AG20443 (cell line): ENCODE measurements at regions not wholly inside any gene's neighbourhood (a gene's known extent, or its start where the extent isn't known, plus 50 kb on each side); places are given as distances from the start of the nearest gene placed in this dataset.

ENCODE experiments used
- DNase-seq: peaks from one replicate; pipeline ENCODE4 v3.0.0; 2012; ENCODE audit warnings: low spot score, mixed read lengths

DNA sequence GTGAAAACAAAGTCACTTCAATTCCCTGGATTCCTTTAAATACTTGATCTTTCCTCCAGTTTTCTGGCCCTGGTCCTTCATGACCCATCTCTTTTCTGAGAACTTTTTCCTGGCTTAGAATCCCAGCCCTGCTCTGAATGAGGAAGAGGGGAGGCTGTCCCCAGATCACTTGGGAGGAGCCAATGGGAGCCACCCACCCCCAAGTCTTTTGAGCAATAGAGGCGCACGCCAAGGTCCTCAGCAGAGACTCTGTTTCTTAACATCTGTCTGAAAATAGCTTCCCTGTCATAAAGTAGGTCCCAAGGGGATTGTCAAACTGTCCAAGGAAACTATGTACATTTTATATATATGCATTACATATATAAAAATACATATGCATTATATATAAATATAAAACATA, 126.8 kb downstream of the ADRA2A start:
- DNase-seq: no peak

DNA sequence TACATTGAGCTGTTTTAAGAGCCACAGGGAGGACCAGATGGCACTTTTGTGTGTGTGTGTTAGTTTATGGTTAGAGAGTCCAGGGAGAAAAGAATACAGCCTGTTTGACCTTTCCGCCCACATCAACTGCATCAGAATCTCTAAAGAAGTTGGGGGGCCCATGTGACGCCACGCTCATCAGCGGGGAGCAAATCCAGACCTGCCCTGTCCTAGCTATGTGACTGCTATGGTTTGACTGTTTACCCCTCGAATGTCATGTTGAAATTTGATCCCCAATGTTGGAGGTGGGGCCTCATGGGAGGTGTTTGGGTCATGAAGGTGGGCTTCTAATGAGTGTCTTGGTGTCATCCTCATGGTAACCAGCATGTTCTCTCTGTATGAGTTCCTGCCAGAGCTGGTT, 128.0 kb downstream of the ADRA2A start:
- DNase-seq: no peak

DNA sequence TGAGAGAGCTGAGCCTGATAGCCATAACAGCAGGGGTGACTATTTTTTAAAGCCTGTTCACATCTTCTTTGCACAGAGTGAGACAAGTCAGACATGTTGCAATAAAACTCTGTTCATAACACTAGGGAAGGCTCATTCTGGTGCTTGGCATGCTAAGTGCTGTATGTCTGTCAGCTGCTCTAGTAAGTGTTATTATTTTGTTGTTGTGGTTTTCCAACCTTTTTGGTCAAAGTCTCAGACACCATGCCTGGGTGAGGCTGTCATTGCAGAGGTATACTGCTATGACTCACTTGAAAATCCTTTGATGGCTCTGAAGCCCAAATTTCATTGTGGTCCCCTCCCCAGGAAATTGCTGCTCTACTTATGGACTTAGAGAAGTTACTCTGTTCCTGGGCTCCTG, 129.7 kb downstream of the ADRA2A start:
- DNase-seq: peak; percentile 25

- DNase-seq: no peak
These were observed 130.7 kb downstream of the ADRA2A start for GRCh38 chr10:111207500-111207899.

- DNase-seq: no peak
These were observed 132.1 kb downstream of the ADRA2A start for GRCh38 chr10:111208951-111209350.

DNA sequence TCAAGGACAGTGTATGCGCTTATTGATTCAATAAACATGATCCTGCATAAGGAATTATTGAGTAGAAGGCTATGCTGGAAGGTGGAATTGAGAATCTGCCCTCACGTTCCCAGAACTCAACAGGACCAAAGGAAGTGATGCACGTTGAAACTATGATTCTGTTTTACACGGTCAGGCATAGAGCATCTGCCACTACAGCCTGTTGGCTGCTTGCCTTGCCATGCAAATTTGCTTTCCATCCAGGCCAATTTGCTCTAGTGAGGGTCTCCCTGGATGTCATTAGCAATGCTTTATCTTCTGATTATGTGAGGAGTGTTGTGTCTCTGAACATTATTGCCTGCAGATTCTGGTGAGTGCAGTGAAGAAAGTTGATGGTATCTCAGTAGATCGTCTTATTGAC, 132.9 kb downstream of the ADRA2A start:
- DNase-seq: peak; percentile 30

GRCh38 chr10:111211241-111211640, 134.4 kb downstream of the ADRA2A start:
- DNase-seq: no peak

GRCh38 chr10:111211706-111212105, 134.9 kb downstream of the ADRA2A start:
- DNase-seq: peak; percentile 59

DNA sequence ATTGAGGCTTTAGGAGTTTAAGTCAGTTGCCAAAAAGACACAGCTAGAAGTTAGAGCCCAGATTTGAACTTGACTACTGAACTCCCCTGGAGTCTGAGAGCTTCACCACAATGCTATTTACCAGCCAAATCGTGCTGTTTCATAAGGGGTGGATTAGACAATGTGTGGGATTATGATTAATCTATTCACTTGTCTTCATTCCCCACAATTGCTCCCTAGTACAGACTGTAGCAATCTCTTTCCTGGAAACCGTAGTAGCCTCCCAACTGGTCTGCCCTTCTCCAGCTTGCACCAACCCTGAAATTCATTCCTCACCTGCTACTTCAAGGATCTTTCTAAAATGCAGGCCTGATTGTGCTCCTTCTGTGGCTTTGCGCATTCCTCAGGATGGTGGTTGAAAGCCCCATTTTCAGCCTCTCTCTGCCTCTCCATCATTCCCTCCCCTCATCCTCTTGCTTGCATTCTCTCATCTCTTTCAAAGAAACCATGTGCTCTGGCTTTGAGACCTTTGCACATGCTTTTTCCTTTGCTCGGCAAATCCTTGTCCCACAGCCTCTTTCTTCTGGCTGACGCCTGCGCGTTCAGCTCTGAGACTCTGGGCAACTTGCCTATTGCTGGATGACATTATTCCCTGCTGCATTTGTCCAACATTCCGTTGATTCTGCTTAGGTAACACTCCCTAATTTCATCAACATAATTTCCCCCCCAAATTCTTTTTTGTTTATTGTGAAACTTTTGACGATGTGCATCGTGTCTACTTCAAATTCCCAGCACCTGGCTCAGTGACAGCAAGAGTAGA, 145.1 kb downstream of the ADRA2A start:
- DNase-seq: no peak

- DNase-seq: no peak
These were observed 146.1 kb downstream of the ADRA2A start for GRCh38 chr10:111222961-111223360.

DNA sequence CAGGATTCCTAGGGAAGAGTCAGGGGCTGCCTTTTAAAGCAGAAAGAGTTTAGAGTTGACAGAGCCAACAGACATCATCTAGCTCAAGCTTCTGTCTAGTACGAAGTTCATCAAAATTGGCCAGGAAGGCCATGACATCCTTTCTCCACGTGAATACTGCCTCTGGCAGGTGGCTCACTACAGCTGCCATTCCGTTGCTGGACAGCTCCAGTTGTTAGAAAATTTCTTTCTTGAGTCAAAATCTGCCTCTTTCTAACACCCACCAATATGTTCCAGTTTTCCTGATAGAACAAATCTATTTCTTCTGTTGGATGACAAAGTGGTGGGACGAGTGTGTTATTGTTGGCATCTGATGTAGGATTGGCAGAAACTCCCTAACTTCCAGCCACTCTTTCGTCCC, 154.9 kb downstream of the ADRA2A start:
- DNase-seq: no peak

GRCh38 chr10:111233439-111233838, 156.6 kb downstream of the ADRA2A start:
- peak; percentile 30 for DNase-seq

DNA sequence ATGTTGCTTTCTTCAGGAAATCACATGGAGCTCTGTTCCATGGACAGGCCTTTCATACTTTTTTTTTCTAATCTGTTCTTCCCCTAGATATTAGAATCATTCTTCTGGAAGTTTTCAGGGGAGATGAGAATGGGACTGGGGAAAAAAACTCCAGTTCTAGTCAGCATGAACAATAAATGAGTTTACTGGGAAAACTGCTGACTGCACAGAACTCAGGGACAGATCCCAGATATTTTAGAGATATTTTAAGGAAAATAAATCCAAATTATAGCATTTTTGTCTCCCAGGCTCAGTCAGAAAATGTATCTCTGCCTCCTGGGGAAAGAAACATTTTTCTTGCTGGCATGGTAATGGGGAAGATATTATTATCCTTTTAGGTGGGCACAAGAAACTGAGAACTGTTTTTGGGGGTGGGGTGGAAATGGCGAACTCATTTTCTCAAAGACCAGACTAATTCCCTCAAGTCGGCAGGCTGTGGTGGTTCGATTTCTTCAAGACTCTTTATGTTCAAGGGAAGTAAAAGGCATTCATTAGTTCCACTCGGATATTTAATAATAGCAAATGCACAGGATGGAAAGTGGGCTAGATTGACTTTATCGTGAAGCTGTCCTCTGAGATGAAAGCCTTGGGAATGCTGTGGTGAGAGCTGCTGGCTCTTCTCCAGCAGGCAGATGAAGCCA, 157.5 kb downstream of the ADRA2A start:
- no peak for DNase-seq

DNA sequence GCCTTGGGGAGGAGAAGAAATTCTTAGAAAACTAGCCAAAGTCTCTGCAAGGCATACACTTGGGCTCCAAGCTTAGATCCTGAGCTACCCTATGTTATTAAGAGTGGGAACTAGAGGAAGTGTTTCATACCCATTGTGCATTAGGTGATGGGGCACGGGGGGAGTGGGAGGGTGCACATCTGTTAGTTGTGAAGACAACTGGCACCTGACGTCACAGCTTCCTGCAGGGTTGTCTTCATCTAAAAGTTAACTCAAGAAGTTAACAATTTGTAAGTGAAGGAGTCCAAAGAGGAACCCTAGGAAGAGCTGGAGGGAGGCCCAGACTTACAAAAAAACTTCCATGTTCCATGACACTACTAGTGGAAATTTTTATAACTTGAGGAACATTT, 158.1 kb downstream of the ADRA2A start:
- no peak for DNase-seq

GRCh38 chr10:111240348-111240747, 163.5 kb downstream of the ADRA2A start:
- DNase-seq: no peak

DNA sequence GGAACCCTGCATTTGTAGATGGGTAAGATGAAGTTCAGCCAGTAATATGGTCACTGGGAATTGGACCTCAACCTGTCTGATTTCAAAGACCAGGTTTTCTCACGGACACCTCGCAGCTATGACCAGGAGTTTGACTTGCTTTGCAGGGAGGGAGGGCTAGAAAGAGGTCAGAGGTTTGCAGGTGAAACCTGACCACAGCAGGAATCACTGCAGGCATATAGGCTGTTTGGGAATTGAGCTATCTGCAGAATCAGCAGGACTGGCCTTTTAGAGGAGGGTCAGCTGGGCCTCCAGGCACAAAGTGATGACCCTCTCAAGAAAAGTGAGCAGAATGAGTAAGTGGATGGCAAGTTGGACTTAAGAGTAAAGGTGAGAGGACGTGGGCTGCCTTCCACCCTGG, 166.3 kb downstream of the ADRA2A start:
- no peak for DNase-seq

GRCh38 chr10:111246136-111246535, 169.3 kb downstream of the ADRA2A start:
- DNase-seq: peak; percentile 41

DNA sequence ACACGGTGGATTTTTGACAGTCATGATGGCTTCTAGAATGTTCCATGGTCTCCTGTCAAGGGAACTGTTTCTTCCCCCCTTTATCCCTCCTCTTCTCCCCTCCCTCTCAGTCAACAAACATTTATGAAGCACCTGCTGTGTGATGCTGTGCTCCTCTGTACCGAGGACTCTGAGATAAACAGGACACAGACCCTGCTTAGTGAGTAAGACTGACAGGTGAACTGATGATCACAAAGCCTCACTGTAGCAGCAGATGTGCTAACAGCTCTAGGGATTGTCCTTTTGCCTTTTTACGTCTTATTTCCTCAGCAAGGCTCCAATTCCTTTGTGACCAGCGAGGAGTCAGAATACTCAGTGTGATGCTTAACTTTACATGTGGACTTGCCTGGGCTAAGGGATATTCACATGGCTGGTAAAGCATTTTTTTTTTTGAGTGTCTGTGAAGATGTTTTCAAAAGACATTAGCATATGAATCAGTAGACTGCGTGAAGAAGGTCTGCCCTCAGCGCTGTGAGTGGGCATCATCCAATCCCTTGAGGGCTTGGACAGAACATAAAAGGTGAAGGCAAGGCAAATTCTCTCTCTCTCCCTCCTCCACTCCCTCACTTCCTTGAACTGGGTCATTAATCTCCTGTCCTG, 170.1 kb downstream of the ADRA2A start:
- DNase-seq: no peak

DNA sequence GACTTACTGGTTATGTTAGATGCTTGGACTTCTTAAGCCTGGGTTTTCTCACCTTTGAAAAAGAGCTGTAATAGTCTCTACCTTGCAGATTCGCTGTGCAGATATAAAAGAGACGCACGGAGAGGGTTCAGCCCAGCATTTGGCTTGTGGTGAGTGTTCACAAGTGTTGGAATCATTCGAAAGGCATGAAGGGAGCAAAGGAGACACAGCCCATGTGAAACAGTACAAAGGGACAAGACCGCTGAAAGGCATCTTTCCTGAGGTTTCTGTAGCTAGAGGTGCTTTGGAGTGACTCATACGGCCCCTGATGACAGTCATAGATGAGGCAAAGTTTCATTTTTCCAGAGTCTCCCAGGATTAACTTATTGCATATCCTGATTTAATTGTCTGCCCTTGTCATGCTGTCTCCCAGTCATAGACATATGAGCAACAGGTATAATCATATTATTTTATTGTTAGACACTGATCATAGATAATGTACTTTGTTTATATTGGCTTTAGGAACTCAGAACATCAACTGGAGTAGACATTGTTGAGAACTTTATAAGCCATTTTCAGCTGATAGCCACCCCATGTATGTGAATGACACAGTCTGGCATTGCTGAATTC, 171.1 kb downstream of the ADRA2A start:
- DNase-seq: no peak

DNA sequence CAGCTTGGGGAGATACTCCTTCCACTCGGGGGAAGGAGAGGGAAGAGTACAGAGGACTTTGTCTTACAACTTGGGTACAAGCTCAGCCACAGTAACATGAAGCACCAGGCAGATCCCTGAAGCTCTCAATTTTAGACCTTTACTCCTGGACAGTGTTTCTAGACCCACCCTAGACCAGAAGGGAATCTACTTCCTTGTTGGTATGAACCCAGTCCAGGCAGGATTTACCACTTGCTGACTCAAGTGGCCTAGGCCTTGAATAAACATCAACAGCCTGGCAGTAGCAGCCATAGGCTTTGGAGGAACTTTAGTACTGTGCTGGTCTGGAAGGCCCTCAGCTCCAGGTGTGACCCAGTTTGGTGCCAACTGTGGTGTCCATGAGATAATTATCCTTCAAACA, 173.1 kb downstream of the ADRA2A start:
- no peak for DNase-seq

DNA sequence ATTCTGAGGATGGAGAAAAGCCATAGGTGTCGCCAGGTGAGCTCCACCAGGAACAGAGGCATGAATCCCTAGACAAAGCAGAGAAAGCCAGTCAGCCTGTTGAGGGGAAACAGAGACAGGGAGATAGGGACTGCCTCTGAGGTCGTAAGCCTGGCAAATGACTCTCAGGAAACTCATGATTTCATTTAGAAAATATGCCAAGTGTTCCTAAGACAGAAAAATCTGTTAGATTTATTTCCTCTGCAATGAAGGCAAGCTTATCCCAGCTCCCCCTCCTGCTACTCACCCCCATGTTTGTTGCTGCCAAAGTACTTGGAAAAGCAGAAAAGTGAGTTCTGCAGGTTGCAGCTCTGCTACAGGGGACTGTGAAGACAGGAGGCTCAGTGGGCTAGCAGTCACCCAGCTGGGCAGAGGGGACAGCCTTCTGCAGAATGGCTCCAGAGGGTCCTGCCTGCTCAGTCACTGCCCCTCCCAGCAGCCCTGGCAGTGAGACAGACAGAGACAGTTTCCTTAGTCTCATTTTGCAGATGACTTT, 184.3 kb downstream of the ADRA2A start:
- DNase-seq: peak; percentile 34

DNA sequence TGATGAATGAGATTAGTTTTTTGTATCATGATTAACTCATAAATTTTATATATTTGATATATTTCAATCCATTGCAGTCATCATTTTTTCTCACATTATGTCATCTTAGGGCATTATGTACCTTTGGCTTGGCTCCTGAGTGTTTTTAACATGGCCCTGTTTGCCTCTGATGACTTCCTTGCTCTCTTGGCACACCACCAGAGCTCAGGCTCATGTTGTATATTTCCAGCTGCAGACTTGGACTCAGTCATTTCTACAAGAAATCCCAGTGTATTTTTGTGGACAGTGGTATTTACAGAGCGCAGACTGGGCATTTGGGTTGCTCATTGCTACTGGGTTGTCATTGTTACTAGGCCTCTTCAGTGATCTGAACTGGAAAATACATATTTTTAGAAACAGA, 188.5 kb downstream of the ADRA2A start:
- no peak for DNase-seq

- DNase-seq: no peak
These were observed 189.3 kb downstream of the ADRA2A start for GRCh38 chr10:111266165-111266564.
